Esophagus mucosa (tissue), 1 donor: ENCODE measurements at regions not wholly inside any gene's neighbourhood (a gene's known extent, or its start where the extent isn't known, plus 50 kb on each side); places are given as distances from the start of the nearest gene placed in this dataset.

Experiments used
- ATAC-seq: fragments of 200-7000 bp; cut with Tn5 transposase; one replicate; pipeline ENCODE4 v1.9.1; 2020
- donor health status: DM: yes; HTN: yes; CAD: no.

DNA sequence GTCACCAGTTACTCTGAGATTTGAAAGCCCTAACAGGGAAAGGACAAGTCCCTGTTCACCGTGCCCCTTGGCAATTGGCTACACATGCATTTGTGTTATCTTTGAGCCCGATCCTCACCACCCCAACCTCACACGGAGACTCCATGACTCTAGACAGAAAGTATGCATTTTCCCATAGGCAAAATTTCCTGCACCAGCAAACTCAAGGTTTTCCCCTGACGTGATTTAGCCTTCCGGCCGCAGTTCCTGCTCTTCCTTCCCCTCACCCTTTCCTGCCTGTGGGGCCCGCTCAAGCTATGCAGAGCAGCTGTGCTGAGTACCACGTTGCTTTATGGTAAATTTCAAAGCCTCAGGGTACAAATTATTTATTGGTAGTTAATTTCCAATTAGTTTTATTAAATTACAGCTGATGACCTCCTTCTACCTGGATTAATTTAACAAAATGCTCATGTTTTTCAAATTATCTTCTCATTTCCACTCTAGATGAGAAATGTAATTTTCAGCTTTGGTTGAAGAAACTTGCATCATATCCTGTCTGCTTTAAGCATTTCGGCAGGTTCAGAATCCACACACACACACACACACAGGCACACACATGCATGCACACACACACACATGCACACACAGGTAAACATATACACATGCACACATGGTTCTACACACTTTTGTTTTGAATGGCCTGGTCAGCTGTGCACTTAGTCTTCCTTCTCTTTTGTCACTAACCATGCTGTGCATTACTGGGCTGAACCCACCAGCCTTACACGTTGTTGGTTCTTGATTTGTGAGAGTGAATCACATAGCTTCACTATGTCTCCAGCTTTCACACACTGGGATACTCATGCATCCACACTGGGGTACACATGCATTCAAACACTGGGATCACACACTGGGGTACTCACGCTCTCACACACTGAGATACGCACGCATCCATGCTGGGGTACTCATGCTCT is 283.1 kb upstream of the PITRM1 start:
- ATAC-seq = no peak

GRCh38 chr10:3452683-3453361 is 280.2 kb upstream of the PITRM1 start:
- ATAC-seq = no peak

DNA sequence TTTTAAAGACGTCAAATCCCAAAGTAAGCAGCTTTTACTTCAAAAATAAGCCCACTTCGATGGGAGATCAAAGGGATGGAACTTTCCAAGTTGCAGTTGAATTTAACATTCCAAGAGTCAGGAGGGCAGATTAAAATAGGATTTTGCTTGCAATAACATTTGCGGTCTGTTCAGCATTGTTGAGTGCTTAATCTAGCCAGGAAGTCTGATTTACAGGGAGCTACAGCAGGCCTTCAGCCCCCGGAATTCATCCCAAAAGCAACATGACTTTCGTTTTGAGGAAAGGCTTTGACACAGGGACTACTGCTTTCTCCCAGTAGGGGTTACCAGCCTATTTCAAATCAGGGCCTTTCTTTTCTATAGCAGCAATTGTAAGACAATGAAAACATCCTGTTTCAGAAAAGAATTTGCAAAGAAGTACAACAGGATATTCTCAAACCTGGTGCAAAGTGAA is 279.6 kb upstream of the PITRM1 start:
- ATAC-seq = peak; percentile 25

- peak; percentile 64 for ATAC-seq
Observed at GRCh38 chr10:3451516-3452172, 279.1 kb upstream of the PITRM1 start.

DNA sequence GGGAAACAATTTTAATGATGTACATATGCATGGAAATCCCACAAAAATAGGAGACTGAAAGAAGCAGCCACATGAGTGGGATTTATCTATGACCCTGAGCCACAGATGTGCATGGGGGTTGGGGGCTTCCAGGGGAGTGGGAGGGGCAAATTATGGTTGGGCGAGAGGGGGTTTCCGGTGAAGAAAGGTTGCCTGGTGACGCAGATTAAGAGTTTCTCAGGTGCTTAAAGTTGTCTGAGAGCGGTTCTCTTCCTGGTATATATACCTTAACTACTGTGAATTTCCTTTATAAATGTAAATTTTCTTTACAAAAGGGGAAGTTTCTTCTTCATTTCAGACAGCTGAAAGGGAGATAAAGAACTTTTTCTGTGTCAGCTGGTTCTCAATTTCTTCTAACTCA is 273.6 kb upstream of the PITRM1 start:
- ATAC-seq = no peak

DNA sequence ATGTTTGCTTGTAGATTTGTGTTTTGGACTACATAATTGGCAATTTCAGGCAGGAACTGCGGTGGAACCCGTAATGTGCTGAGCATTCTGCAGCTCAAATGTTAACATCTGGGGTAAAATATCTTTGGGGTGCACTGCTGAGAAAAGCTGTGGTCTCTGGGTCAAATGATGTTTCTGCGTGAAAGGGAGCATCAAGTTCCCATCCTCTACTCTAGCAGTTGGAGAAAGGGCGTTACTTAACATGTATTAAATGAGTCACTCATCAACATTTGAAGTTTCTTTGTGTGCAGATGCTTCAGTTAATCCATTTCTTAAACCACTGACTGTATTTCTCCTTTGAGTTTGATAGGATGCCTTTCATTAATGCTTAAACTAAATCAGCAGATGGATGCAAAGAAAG is 273.1 kb upstream of the PITRM1 start:
- ATAC-seq = peak; percentile 65

- ATAC-seq = no peak
Observed at GRCh38 chr10:3442451-3442990, 269.9 kb upstream of the PITRM1 start.

- no peak for ATAC-seq
Observed at GRCh38 chr10:3439183-3439582, 266.6 kb upstream of the PITRM1 start.

DNA sequence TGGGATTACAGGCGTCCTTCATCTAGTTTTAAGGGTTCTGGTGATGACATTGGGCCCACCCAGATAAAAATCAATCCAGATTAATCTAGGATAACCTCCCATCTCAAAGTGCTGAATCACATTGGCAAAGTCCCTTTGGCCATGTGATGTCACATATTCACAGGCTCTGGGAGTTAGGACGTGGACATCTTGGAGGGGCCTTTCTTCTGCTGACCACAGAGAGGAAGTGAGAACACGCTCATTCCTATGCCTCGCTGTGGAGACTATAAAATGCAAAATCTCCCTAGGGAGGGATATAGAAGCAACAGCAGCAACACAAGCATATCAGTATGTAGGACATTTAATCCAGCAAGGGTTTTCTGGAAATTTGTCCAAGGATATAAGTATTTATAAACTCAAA is 266.0 kb upstream of the PITRM1 start:
- ATAC-seq = no peak

GRCh38 chr10:3435671-3436070 is 263.1 kb upstream of the PITRM1 start:
- no peak for ATAC-seq

DNA sequence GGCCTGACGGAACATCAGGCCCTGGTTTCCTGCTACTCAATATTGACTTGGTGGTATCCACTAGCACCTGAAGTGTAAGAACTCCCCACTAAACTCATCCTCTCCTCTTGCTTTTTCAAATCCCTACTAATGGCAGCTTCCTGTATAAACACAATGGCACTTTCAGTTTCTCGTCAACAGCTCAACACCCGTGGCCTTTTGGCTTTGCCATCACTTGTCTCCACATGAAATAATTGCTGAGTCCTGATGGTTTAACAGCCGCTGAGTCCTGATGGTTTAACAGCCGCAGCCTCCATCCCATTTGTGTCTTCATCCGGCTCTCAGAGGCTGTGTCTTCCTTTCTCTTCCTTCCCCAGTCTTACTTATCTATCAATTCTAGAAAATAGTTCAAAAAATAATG is 261.4 kb upstream of the PITRM1 start:
- no peak for ATAC-seq

- no peak for ATAC-seq
Observed at GRCh38 chr10:3433131-3433530, 260.5 kb upstream of the PITRM1 start.

- ATAC-seq = no peak
Observed at GRCh38 chr10:3432081-3432825, 259.7 kb upstream of the PITRM1 start.

- no peak for ATAC-seq
Observed at GRCh38 chr10:3430501-3430900, 257.9 kb upstream of the PITRM1 start.

DNA sequence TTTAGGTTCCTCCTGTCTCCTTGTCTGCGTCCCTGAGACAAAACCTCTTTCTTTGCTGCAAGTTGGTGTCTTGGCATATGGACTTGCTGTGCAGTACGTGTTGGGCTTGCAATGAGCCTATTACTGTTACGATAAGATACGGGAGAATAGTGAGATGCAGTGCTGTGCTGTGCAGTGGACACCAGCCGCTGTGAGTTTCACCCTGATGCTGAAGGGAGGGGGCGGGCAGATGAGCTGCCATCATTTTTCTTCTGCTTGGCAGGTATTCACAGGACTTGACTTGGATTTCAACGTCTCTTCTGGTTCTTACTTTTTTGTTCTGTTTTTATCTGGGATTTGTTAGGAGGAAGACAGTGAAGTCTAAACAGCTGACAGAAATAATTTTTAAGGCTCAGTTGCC is 257.1 kb upstream of the PITRM1 start:
- no peak for ATAC-seq

- ATAC-seq = no peak
Observed at GRCh38 chr10:3428826-3429225, 256.2 kb upstream of the PITRM1 start.

DNA sequence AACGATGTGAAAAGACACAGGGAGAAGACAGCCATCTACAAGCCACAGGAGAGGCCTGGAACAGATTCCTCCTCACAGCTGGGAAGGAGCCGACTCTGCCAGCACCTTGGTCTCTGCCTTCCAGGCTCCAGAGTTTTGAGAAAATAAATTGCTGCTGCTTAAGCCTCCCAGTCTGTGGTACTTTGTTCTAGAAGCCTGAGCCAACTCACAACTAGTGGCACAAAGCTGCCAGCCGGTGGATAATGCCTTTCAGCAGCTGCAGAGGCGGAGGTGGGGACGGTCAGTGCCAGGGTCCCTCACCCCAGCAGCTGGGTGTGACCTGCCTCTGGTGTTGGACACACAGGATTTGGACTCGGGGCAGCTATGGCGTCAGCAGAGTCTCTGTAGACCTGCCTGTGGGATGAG is 255.4 kb upstream of the PITRM1 start:
- no peak for ATAC-seq

GRCh38 chr10:3427347-3427746 is 254.8 kb upstream of the PITRM1 start:
- no peak for ATAC-seq

DNA sequence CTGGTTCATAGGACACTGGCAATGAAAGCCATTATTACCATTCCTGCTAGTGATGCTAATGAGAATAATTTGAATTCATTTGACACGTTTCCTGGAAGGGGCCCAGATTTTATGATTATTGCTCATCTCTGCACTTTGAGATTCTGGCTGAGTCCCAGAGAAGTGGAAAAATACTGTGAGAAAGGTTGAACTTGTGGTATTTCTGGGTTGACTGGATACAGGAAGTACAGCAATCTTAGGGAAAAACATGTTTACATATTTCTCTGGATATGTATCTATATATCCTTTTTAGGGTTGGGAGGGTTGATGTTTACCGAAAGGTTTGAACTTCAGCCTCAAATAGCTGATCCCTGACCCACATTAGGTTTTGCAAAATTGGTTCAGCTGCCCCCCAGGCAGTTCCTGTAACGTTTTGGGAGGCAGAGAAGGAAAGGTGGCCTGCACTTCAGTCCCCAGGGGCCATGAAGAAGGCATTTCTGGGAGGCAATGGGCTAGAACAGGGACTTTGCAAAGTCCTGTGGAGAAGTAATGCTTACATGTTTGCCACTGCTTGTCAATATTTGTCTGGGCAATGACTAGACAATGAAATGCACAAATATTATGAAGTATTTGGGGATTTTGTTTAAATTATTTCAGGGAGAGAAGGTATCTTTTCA is 253.7 kb upstream of the PITRM1 start:
- no peak for ATAC-seq

- no peak for ATAC-seq
Observed at GRCh38 chr10:3425716-3426115, 253.1 kb upstream of the PITRM1 start.

- no peak for ATAC-seq
Observed at GRCh38 chr10:3425261-3425660, 252.7 kb upstream of the PITRM1 start.
